Osteoblast (primary cell): ENCODE measurements at regions not wholly inside any gene's neighbourhood (a gene's known extent, or its start where the extent isn't known, plus 50 kb on each side); places are given as distances from the start of the nearest gene placed in this dataset.

Experiments
- DNase-seq: peaks from one replicate; pipeline ENCODE4 v3.0.0; 2011; ENCODE audit warnings: low spot score, mixed read lengths; ENCODE audit not compliant: insufficient read length; ENCODE audit errors: missing footprints
- H2AFZ ChIP-seq: 2 replicates; pipeline ENCODE4 v1.6.0; 2011; ENCODE audit warnings: mild to moderate bottlenecking, low read length
- H3K27ac ChIP-seq: 2 replicates; pipeline ENCODE4 v1.5.1; 2011; ENCODE audit warnings: mild to moderate bottlenecking, low read depth, low read length, moderate library complexity
- H3K27me3 ChIP-seq: 2 replicates; pipeline ENCODE4 v1.6.0; 2012; ENCODE audit warnings: mild to moderate bottlenecking, control low read depth, inconsistent platforms, low read length, moderate library complexity; ENCODE audit not compliant: insufficient read depth
- H3K36me3 ChIP-seq: 2 replicates; pipeline ENCODE4 v1.5.1; 2011; ENCODE audit warnings: mild to moderate bottlenecking, low read length, control low read depth, moderate library complexity; ENCODE audit not compliant: insufficient read depth
- H3K4me1 ChIP-seq: 2 replicates; pipeline ENCODE4 v1.5.1; 2011; ENCODE audit warnings: mild to moderate bottlenecking, low read length, control low read depth, moderate library complexity; ENCODE audit not compliant: insufficient read depth
- H3K4me2 ChIP-seq: 2 replicates; pipeline ENCODE4 v1.6.0; 2011; ENCODE audit warnings: mild to moderate bottlenecking, low read length; ENCODE audit not compliant: insufficient read depth
- H3K4me3 ChIP-seq: fragments of 200-600 bp; sonication (generic); 3 replicates; pipeline ENCODE4 v1.5.1; 2012; ENCODE audit warnings: mild to moderate bottlenecking, low read length, inconsistent platforms; ENCODE audit not compliant: insufficient read depth
- H3K79me2 ChIP-seq: 2 replicates; pipeline ENCODE4 v1.6.0; 2012; ENCODE audit warnings: mild to moderate bottlenecking, low read length, control low read depth, inconsistent platforms; ENCODE audit not compliant: insufficient read depth
- H3K9me3 ChIP-seq: 2 replicates; pipeline ENCODE4 v1.5.1; 2011; ENCODE audit warnings: low read depth, low read length, control low read depth
- H4K20me1 ChIP-seq: 2 replicates; pipeline ENCODE4 v1.6.0; 2012; ENCODE audit warnings: mild to moderate bottlenecking, low read length, control low read depth; ENCODE audit not compliant: insufficient read depth
- CTCF ChIP-seq: IDR thresholded peaks from 2 replicates; pipeline ENCODE4 v1.5.1; 2011; ENCODE audit warnings: mild to moderate bottlenecking, low read depth, low read length, moderate library complexity; ENCODE audit errors: extremely low read depth

GRCh38 chr10:61564444-61564843 lies 98.3 kb upstream of the CABCOCO1 start:
- Histone ChIP-seq H3K4me2 (no peak overlapping the region), H3K9me3 (no peaks in the 10 kb centered on the region), H2AFZ (no peak overlapping the region), H3K4me3 (no peak overlapping the region), H3K79me2 (no peaks in the 10 kb centered on the region), H3K27ac (no peak overlapping the region), H3K4me1 (no peaks in the 10 kb centered on the region), H4K20me1 (no peaks in the 10 kb centered on the region), H3K27me3 (no peaks in the 10 kb centered on the region), H3K36me3 (no peaks in the 10 kb centered on the region)
- no peak for DNase-seq
- TF ChIP-seq CTCF, result no peak

GRCh38 chr10:61559615-61560014 lies 103.1 kb upstream of the CABCOCO1 start:
- no peak for TF ChIP-seq CTCF
- Histone ChIP-seq H2AFZ (no peak overlapping the region), H3K9me3 (no peaks in the 10 kb centered on the region), H3K36me3 (no peaks in the 10 kb centered on the region), H3K27ac (no peak overlapping the region), H3K79me2 (no peaks in the 10 kb centered on the region), H3K27me3 (no peaks in the 10 kb centered on the region), H3K4me3 (no peak overlapping the region), H3K4me1 (no peaks in the 10 kb centered on the region), H3K4me2 (no peak overlapping the region), H4K20me1 (no peaks in the 10 kb centered on the region)
- DNase-seq, result no peak

- no peak overlapping the region for H3K4me2 ChIP-seq
- no peaks in the 10 kb centered on the region for H4K20me1 ChIP-seq
- no peak for TF ChIP-seq CTCF
- no peak overlapping the region for H2AFZ ChIP-seq
- H3K4me1 ChIP-seq, result no peaks in the 10 kb centered on the region
- H3K4me3 ChIP-seq, result no peak overlapping the region
- H3K27me3 ChIP-seq, result no peaks in the 10 kb centered on the region
- DNase-seq, result no peak
- H3K79me2 ChIP-seq, result no peaks in the 10 kb centered on the region
- H3K36me3 ChIP-seq, result no peaks in the 10 kb centered on the region
- no peaks in the 10 kb centered on the region for H3K9me3 ChIP-seq
- no peak overlapping the region for H3K27ac ChIP-seq
These were observed 104.5 kb upstream of the CABCOCO1 start for GRCh38 chr10:61558188-61558587.

GRCh38 chr10:61554925-61555324 lies 101.7 kb upstream of the TMEM26 start:
- no peak for DNase-seq
- no peaks in the 10 kb centered on the region for H3K79me2 ChIP-seq
- H3K4me3 ChIP-seq, result no peak overlapping the region
- H3K36me3 ChIP-seq, result no peaks in the 10 kb centered on the region
- no peak overlapping the region for H2AFZ ChIP-seq
- H3K4me1 ChIP-seq, result no peaks in the 10 kb centered on the region
- H3K9me3 ChIP-seq, result no peaks in the 10 kb centered on the region
- no peaks in the 10 kb centered on the region for H3K27me3 ChIP-seq
- no peak overlapping the region for H3K4me2 ChIP-seq
- no peak for TF ChIP-seq CTCF
- H3K27ac ChIP-seq, result no peak overlapping the region
- H4K20me1 ChIP-seq, result no peaks in the 10 kb centered on the region
